PC-9 (cell line): ENCODE measurements at regions not wholly inside any gene's neighbourhood (a gene's known extent, or its start where the extent isn't known, plus 50 kb on each side); places are given as distances from the start of the nearest gene placed in this dataset.

ENCODE experiments used
- EZH2 ChIP-seq: fragments of 200-600 bp; sonication (generic); IDR thresholded peaks from 2 replicates; pipeline ENCODE4 v1.8.0; 2017; ENCODE audit warnings: antibody characterized with exemption, low read depth
- TF ChIP-seq, protein P1 (sequence below): fragments of 200-600 bp; sonication (generic); conservative IDR thresholded peaks from 2 replicates; pipeline ENCODE4 v1.6.1; 2017; ENCODE audit warnings: mixed run types, antibody characterized with exemption, mild to moderate bottlenecking, moderate library complexity

DNA sequence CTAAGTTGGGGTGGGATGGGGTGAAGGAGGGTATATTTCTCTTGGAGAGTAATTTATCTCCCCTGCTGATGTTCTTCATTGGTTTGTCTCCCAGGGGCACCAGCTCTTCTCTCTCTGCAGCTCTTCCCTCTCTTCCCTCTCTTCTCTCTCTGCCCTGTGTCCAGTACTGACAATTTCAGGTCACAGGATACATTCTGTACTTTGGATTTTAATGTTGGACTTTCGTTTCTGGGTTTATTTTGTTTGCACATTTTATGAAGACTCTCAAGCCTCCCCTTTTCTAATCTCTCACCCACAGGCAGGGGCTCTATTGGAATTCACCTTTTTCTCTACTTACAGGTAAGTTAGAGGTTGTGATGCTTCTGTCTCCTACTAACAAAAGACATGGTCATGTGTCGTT lies 165.5 kb downstream of the CPEB2 start:
- TF ChIP-seq, protein P1, sequence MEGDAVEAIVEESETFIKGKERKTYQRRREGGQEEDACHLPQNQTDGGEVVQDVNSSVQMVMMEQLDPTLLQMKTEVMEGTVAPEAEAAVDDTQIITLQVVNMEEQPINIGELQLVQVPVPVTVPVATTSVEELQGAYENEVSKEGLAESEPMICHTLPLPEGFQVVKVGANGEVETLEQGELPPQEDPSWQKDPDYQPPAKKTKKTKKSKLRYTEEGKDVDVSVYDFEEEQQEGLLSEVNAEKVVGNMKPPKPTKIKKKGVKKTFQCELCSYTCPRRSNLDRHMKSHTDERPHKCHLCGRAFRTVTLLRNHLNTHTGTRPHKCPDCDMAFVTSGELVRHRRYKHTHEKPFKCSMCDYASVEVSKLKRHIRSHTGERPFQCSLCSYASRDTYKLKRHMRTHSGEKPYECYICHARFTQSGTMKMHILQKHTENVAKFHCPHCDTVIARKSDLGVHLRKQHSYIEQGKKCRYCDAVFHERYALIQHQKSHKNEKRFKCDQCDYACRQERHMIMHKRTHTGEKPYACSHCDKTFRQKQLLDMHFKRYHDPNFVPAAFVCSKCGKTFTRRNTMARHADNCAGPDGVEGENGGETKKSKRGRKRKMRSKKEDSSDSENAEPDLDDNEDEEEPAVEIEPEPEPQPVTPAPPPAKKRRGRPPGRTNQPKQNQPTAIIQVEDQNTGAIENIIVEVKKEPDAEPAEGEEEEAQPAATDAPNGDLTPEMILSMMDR, result no peak
- no peak for TF ChIP-seq EZH2
